ENCODE measurements at regions not wholly inside any gene's neighbourhood (a gene's known extent, or its start where the extent isn't known, plus 50 kb on each side); places are given as distances from the start of the nearest gene placed in this dataset.
"Not testable (repeated sequence)": the region's sequence is repeated elsewhere in the genome, so short reads cannot be mapped to it uniquely, and the experiment has no call there.

DNA sequence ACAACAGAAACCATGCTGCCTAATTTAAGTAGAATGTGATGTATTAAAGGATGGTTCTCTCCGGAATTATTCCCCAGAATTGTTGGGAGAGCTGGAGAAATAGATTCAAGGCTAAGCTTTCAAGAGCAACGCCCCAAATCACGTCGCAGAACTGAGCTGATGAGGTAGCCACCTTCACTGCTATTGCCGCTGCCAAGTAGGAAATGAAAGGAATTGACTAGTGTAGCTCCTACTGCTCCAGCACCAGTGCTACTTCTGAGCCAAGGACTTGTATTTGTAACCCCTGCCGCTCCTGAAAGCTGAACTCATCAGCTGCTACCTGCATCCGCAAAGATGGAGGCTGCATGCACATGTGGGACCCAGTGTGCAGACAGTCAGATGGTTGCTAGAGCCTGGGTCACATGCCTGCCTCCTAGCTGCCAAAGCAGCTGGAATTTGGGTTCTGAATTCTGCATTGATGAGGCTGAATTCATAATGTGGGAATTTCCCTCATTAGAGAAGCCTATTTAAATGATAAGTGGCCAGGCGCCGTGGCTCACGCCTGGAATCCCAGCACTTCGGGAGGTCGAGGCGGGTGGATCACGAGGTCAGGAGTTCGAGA is 173.9 kb downstream of the PDGFRA start:
- H3K27ac ChIP-seq (ENCODE audit: low read depth, low read length): no peak overlapping the region
- H3K9me3 ChIP-seq (ENCODE audit: control insufficient read depth in 3 of 3, low read length in 3 of 3): no peaks in the 10 kb centered on the region
- no peaks in the 10 kb centered on the region for H3K4me1 ChIP-seq (ENCODE audit: control insufficient read depth in 3 of 3, insufficient read depth in 3 of 3, low read length in 3 of 3)
- H3K4me3 ChIP-seq (ENCODE audit: low read length in 3 of 3): no peak overlapping the region
- H3K9ac ChIP-seq (ENCODE audit: low read depth in 1 of 3, low read length in 3 of 3): no peak overlapping the region
- H3K36me3 ChIP-seq (ENCODE audit: control insufficient read depth in 3 of 3, insufficient read depth in 3 of 3, low read length in 3 of 3): no peaks in the 10 kb centered on the region
- H3K27me3 ChIP-seq (ENCODE audit: control insufficient read depth in 3 of 3, insufficient read depth in 3 of 3, low read length in 3 of 3): no peaks in the 10 kb centered on the region

DNA sequence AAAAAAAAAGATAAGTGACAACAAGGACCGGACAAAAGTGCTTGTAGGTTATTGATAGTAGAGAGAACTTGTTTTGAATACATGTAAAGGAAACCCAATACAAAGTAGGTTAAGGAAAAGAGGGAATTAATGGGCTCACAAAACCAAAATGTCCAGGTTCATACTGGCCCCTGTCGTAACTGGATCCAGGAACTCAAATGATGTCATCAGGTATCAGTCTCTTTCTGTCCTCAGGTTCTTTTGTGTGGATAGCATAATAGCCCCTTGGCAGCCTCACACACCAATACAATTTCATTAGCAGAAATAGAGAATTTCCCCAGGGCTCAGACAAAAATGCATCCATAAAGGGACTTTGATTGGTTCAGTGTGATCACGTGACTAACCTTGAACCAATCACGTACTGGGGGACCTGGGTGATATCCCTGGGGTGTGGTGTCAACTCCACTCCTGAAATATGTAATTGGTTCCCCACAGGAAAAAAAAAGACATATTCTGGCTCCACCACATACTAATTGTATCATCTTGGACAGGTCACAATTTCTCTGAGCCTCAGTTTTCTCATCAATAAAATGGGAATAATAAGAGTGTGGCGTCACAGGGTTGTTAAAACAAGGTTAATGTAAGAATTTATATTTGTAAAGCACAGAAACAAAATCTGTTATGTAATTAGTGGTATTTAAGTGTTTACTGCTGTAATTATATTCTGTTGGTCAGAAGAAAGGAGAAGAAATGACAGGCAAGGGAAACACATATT is 174.8 kb downstream of the PDGFRA start:
- Histone ChIP-seq H3K9me3 (ENCODE audit: control insufficient read depth in 3 of 3, low read length in 3 of 3) (no peaks in the 10 kb centered on the region), H3K27me3 (ENCODE audit: control insufficient read depth in 3 of 3, insufficient read depth in 3 of 3, low read length in 3 of 3) (no peaks in the 10 kb centered on the region), H3K4me1 (ENCODE audit: control insufficient read depth in 3 of 3, insufficient read depth in 3 of 3, low read length in 3 of 3) (no peaks in the 10 kb centered on the region)

DNA sequence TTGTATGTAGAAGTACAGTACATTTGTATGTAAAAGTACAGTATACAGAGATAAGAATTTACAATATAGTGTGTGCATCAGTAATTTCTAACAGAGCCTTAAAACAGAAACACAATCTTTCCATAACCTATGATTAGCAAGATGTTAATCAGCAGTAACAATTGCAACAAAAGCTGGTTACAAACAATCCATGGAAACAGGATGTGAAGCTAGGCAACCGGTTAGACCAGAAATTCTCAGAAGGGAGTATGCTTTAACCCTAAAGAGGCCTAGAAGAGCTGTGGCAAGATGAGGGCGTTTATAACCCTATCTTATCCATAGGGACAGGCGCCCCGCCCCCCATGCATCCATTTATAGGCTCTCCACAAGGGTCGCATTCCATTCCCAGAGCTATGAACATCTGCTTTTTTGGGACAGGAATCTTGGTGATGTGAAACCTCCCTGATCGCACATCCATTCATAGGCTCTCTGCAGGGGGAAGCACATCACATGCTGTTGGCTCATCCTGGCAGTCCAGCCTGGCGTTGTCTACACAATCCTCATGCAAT is 180.3 kb downstream of the PDGFRA start:
- H3K27me3 ChIP-seq (ENCODE audit: control insufficient read depth in 3 of 3, insufficient read depth in 3 of 3, low read length in 3 of 3); H3K9ac ChIP-seq (ENCODE audit: low read depth in 1 of 3, low read length in 3 of 3); H3K9me3 ChIP-seq (ENCODE audit: control insufficient read depth in 3 of 3, low read length in 3 of 3); H3K4me3 ChIP-seq (ENCODE audit: low read length in 3 of 3); H3K27ac ChIP-seq (ENCODE audit: low read depth, low read length); H3K36me3 ChIP-seq (ENCODE audit: control insufficient read depth in 3 of 3, insufficient read depth in 3 of 3, low read length in 3 of 3); H3K4me1 ChIP-seq (ENCODE audit: control insufficient read depth in 3 of 3, insufficient read depth in 3 of 3, low read length in 3 of 3): not testable (repeated sequence)

More for the DNA sequence above, 174.8 kb downstream of the PDGFRA start:
- no peak overlapping the region for H3K27ac ChIP-seq (ENCODE audit: low read depth, low read length)
- no peak overlapping the region for H3K9ac ChIP-seq (ENCODE audit: low read depth in 1 of 3, low read length in 3 of 3)
- H3K36me3 ChIP-seq (ENCODE audit: control insufficient read depth in 3 of 3, insufficient read depth in 3 of 3, low read length in 3 of 3): no peaks in the 10 kb centered on the region
- no peak overlapping the region for H3K4me3 ChIP-seq (ENCODE audit: low read length in 3 of 3)

DNA sequence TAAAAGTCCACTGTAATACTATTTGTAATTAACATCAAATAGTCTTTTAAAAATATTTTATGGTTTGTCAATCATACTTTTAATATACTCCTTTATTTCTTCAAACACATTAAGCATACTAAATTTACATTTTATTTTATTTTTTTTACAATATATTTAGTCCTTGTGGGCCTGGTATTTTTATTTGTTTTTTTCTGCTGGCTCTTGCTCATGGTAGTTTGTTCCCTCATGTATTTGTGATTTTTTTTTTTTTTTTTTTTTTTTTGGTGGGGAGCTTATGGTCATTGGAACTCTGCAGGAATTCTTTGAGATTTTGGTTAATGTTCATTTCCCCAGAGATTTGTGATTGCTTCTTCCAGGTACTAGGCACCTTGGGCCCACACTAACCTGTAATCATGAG is 185.5 kb downstream of the PDGFRA start:
- peaks cover 0 to 8% (median 0%) of the 10 kb centered on the region in 3 donors for H3K9me3 ChIP-seq (ENCODE audit: control insufficient read depth in 3 of 3, low read length in 3 of 3)
- H3K9ac ChIP-seq (ENCODE audit: low read depth in 1 of 3, low read length in 3 of 3): no peak overlapping the region
- H3K4me1 ChIP-seq (ENCODE audit: control insufficient read depth in 3 of 3, insufficient read depth in 3 of 3, low read length in 3 of 3): no peaks in the 10 kb centered on the region
- no peak overlapping the region for H3K27ac ChIP-seq (ENCODE audit: low read depth, low read length)
- H3K4me3 ChIP-seq (ENCODE audit: low read length in 3 of 3): no peak overlapping the region
- no peaks in the 10 kb centered on the region for H3K36me3 ChIP-seq (ENCODE audit: control insufficient read depth in 3 of 3, insufficient read depth in 3 of 3, low read length in 3 of 3)
- no peaks in the 10 kb centered on the region for H3K27me3 ChIP-seq (ENCODE audit: control insufficient read depth in 3 of 3, insufficient read depth in 3 of 3, low read length in 3 of 3)

GRCh38 chr4:54417476-54417875 is 188.4 kb downstream of the PDGFRA start:
- Histone ChIP-seq H3K4me3 (ENCODE audit: low read length in 3 of 3) (no peak overlapping the region), H3K9me3 (ENCODE audit: control insufficient read depth in 3 of 3, low read length in 3 of 3) (peaks cover 0 to 8% (median 0%) of the 10 kb centered on the region in 3 donors), H3K27ac (ENCODE audit: low read depth, low read length) (no peak overlapping the region), H3K4me1 (ENCODE audit: control insufficient read depth in 3 of 3, insufficient read depth in 3 of 3, low read length in 3 of 3) (no peaks in the 10 kb centered on the region), H3K36me3 (ENCODE audit: control insufficient read depth in 3 of 3, insufficient read depth in 3 of 3, low read length in 3 of 3) (no peaks in the 10 kb centered on the region), H3K27me3 (ENCODE audit: control insufficient read depth in 3 of 3, insufficient read depth in 3 of 3, low read length in 3 of 3) (no peaks in the 10 kb centered on the region), H3K9ac (ENCODE audit: low read depth in 1 of 3, low read length in 3 of 3) (no peak overlapping the region)

- Histone ChIP-seq H3K36me3 (ENCODE audit: control insufficient read depth in 3 of 3, insufficient read depth in 3 of 3, low read length in 3 of 3) (no peaks in the 10 kb centered on the region), H3K9me3 (ENCODE audit: control insufficient read depth in 3 of 3, low read length in 3 of 3) (peaks cover 0 to 8% (median 0%) of the 10 kb centered on the region in 3 donors), H3K4me3 (ENCODE audit: low read length in 3 of 3) (no peak overlapping the region), H3K27ac (ENCODE audit: low read depth, low read length) (no peak overlapping the region), H3K4me1 (ENCODE audit: control insufficient read depth in 3 of 3, insufficient read depth in 3 of 3, low read length in 3 of 3) (no peaks in the 10 kb centered on the region), H3K9ac (ENCODE audit: low read depth in 1 of 3, low read length in 3 of 3) (no peak overlapping the region), H3K27me3 (ENCODE audit: control insufficient read depth in 3 of 3, insufficient read depth in 3 of 3, low read length in 3 of 3) (no peaks in the 10 kb centered on the region)
These were observed 189.4 kb downstream of the PDGFRA start for GRCh38 chr4:54418468-54418867.

DNA sequence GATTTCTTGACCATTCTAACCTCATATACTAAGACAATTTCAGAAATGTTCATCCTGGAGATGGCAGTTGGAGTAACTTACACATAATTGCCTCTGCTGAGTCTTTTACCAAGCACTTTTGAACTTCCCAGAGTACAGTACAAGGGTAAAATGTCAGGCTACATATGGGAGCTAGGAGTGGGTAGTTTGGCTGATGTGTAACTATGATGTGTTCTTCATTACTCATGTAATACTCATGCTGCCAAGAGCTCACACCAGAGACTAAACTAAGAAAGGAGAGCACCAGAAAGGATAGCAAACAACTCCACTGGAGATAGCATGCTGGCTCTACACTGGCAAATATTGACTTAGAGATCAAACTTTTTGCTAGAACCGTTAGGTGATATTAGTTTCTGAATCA is 194.0 kb downstream of the PDGFRA start:
- Histone ChIP-seq H3K4me1 (ENCODE audit: control insufficient read depth in 3 of 3, insufficient read depth in 3 of 3, low read length in 3 of 3) (no peaks in the 10 kb centered on the region), H3K9ac (ENCODE audit: low read depth in 1 of 3, low read length in 3 of 3) (no peak overlapping the region), H3K36me3 (ENCODE audit: control insufficient read depth in 3 of 3, insufficient read depth in 3 of 3, low read length in 3 of 3) (no peaks in the 10 kb centered on the region), H3K4me3 (ENCODE audit: low read length in 3 of 3) (no peak overlapping the region), H3K9me3 (ENCODE audit: control insufficient read depth in 3 of 3, low read length in 3 of 3) (no peaks in the 10 kb centered on the region), H3K27me3 (ENCODE audit: control insufficient read depth in 3 of 3, insufficient read depth in 3 of 3, low read length in 3 of 3) (no peaks in the 10 kb centered on the region), H3K27ac (ENCODE audit: low read depth, low read length) (no peak overlapping the region)

DNA sequence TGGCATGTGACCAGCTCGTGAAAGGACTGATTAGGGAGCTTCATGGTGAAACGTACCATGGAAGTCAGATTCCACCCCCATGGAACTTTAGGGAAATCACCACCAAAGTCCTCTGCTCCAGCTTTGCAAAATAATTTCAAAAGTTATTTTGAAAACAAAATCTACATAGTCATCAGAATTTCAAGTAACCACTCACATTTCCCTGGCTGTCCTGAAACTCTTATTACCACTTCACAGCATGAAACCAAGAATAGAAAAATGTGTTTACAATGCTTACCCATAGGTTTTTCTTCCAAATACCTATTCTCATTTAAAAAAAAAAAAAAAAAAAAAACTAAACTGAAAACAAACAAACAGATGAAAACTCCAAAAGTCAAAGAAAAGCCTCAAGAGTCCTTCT is 198.7 kb downstream of the PDGFRA start:
- Histone ChIP-seq H3K36me3 (ENCODE audit: control insufficient read depth in 3 of 3, insufficient read depth in 3 of 3, low read length in 3 of 3) (no peaks in the 10 kb centered on the region), H3K4me1 (ENCODE audit: control insufficient read depth in 3 of 3, insufficient read depth in 3 of 3, low read length in 3 of 3) (no peaks in the 10 kb centered on the region), H3K9ac (ENCODE audit: low read depth in 1 of 3, low read length in 3 of 3) (no peak overlapping the region), H3K9me3 (ENCODE audit: control insufficient read depth in 3 of 3, low read length in 3 of 3) (no peaks in the 10 kb centered on the region), H3K27me3 (ENCODE audit: control insufficient read depth in 3 of 3, insufficient read depth in 3 of 3, low read length in 3 of 3) (no peaks in the 10 kb centered on the region), H3K27ac (ENCODE audit: low read depth, low read length) (no peak overlapping the region), H3K4me3 (ENCODE audit: low read length in 3 of 3) (no peak overlapping the region)

DNA sequence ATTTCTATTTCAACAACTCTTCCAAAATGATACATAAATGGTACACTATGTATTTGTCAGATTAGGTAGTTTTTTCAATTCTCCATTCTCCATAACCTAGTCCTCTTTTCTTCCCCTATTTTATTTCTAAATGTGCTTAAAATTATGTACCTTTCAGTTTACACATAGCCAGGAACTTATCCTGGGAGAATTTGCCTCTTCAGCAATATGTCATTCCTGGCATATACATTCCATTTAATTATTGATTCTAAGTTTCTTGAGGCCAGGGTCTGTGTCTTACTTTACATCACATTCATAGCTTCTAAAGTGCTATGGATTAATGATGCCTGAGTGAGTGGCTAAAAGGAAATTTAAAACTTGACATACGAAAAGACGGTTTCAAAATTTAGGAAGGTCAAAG is 199.8 kb downstream of the PDGFRA start:
- Histone ChIP-seq H3K4me1 (ENCODE audit: control insufficient read depth in 3 of 3, insufficient read depth in 3 of 3, low read length in 3 of 3) (no peaks in the 10 kb centered on the region), H3K9ac (ENCODE audit: low read depth in 1 of 3, low read length in 3 of 3) (no peak overlapping the region), H3K36me3 (ENCODE audit: control insufficient read depth in 3 of 3, insufficient read depth in 3 of 3, low read length in 3 of 3) (no peaks in the 10 kb centered on the region), H3K4me3 (ENCODE audit: low read length in 3 of 3) (no peak overlapping the region), H3K9me3 (ENCODE audit: control insufficient read depth in 3 of 3, low read length in 3 of 3) (no peaks in the 10 kb centered on the region), H3K27ac (ENCODE audit: low read depth, low read length) (no peak overlapping the region), H3K27me3 (ENCODE audit: control insufficient read depth in 3 of 3, insufficient read depth in 3 of 3, low read length in 3 of 3) (no peaks in the 10 kb centered on the region)

DNA sequence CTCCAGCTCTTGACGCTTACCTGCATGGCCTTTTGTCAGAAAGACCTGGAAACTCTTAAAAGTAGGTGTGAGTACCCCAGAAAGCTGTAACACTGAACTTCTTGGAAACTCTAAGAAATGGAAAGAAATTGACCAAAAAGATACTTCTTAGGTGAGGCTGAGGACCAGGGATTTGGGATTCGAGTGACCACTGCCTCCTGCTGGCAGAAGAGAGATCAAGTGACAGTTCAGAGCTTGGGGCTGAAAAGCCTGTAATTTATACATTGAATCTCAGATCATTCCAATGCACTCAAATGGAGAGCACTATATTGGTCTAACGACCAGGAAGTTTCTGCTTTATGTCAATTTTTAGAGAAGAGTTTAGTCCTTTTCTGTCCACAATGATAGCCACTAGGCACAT is 204.6 kb downstream of the PDGFRA start:
- H3K36me3 ChIP-seq (ENCODE audit: control insufficient read depth in 3 of 3, insufficient read depth in 3 of 3, low read length in 3 of 3): no peaks in the 10 kb centered on the region
- H3K27me3 ChIP-seq (ENCODE audit: control insufficient read depth in 3 of 3, insufficient read depth in 3 of 3, low read length in 3 of 3): no peaks in the 10 kb centered on the region
- H3K27ac ChIP-seq (ENCODE audit: low read depth, low read length): no peak overlapping the region
- H3K4me3 ChIP-seq (ENCODE audit: low read length in 3 of 3): no peak overlapping the region
- H3K9me3 ChIP-seq (ENCODE audit: control insufficient read depth in 3 of 3, low read length in 3 of 3): no peaks in the 10 kb centered on the region
- no peaks in the 10 kb centered on the region for H3K4me1 ChIP-seq (ENCODE audit: control insufficient read depth in 3 of 3, insufficient read depth in 3 of 3, low read length in 3 of 3)
- H3K9ac ChIP-seq (ENCODE audit: low read depth in 1 of 3, low read length in 3 of 3): no peak overlapping the region
